Astrocyte of the cerebellum (primary cell): ENCODE measurements at regions not wholly inside any gene's neighbourhood (a gene's known extent, or its start where the extent isn't known, plus 50 kb on each side); places are given as distances from the start of the nearest gene placed in this dataset.

Experiments
- DNase-seq: peaks from one replicate; pipeline ENCODE4 v3.0.0-alpha.2; 2011; ENCODE audit warnings: low read depth
- H3K4me3 ChIP-seq: 2 replicates; pipeline ENCODE4 v1.5.1; 2011; ENCODE audit warnings: mild to moderate bottlenecking, low read depth, low read length, moderate library complexity
- in situ Hi-C: cut with HindIII; loops from 2 replicates; pipeline ENCODE4 v1.10.0; 2017; ENCODE audit warnings: low sequenced_read_pairs
- TF ChIP-seq, protein P1 (sequence below): IDR thresholded peaks from 2 replicates; pipeline ENCODE4 v1.5.1; 2012; ENCODE audit warnings: low read length, low read depth, moderate library complexity, mild to moderate bottlenecking; ENCODE audit errors: missing control alignments

DNA sequence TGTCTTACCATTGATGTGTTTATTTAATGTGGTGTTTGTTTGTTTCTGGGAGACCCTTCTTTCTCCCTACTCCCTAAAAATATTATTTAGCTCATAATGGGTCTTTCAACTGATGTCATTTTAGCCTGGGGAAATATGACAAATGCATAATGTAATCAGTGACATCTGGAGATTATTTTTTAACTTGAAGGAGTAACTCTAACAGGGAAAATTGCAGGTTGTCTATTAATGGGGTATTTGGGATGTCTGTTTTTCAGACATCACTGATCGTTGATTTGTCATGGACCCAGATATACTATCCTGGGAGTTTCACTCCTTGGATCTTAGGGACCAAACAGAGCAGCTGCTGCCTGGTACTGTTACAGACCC lies 230.4 kb downstream of the LOXHD1 start:
- TF ChIP-seq, protein P1, sequence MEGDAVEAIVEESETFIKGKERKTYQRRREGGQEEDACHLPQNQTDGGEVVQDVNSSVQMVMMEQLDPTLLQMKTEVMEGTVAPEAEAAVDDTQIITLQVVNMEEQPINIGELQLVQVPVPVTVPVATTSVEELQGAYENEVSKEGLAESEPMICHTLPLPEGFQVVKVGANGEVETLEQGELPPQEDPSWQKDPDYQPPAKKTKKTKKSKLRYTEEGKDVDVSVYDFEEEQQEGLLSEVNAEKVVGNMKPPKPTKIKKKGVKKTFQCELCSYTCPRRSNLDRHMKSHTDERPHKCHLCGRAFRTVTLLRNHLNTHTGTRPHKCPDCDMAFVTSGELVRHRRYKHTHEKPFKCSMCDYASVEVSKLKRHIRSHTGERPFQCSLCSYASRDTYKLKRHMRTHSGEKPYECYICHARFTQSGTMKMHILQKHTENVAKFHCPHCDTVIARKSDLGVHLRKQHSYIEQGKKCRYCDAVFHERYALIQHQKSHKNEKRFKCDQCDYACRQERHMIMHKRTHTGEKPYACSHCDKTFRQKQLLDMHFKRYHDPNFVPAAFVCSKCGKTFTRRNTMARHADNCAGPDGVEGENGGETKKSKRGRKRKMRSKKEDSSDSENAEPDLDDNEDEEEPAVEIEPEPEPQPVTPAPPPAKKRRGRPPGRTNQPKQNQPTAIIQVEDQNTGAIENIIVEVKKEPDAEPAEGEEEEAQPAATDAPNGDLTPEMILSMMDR, result no peak
- in situ Hi-C loops, result no loop called here
- H3K4me3 ChIP-seq, result no peak overlapping the region
- DNase-seq, result no peak
